ENCODE measurements at regions not wholly inside any gene's neighbourhood (a gene's known extent, or its start where the extent isn't known, plus 50 kb on each side); places are given as distances from the start of the nearest gene placed in this dataset.

GRCh38 chr3:25043177-25043576, 384.9 kb upstream of the RARB start:
- TF ChIP-seq POLR2A (IDR thresholded peaks at IDR 0.05) (no peak), CTCF (IDR thresholded peaks at IDR 0.05) (no peak)
